DND-41 (cell line): ENCODE measurements at regions not wholly inside any gene's neighbourhood (a gene's known extent, or its start where the extent isn't known, plus 50 kb on each side); places are given as distances from the start of the nearest gene placed in this dataset.

Source experiments
- ATAC-seq: fragments of 200-7000 bp; cut with Tn5 transposase; 3 replicates; pipeline ENCODE4 v1.9.1; 2021; ENCODE audit warnings: low read depth; ENCODE audit not compliant: insufficient read depth
- DNase-seq: peaks from one replicate; pipeline ENCODE4 v3.0.0-alpha.2; 2020
- H2AFZ ChIP-seq: 2 replicates; pipeline ENCODE4 v1.6.0; 2012; ENCODE audit warnings: low read depth, low read length
- H3K27ac ChIP-seq: 2 replicates; pipeline ENCODE4 v1.5.1; 2012; ENCODE audit warnings: low read length, inconsistent platforms
- H3K27me3 ChIP-seq: fragments of 200-600 bp; sonication (generic); 2 replicates; pipeline ENCODE4 v1.6.0; 2012; ENCODE audit warnings: low read length, mild to moderate bottlenecking, inconsistent platforms; ENCODE audit not compliant: insufficient read depth, poor library complexity
- H3K36me3 ChIP-seq: 2 replicates; pipeline ENCODE4 v1.5.1; 2012; ENCODE audit warnings: low read length, inconsistent platforms; ENCODE audit not compliant: insufficient read depth
- H3K4me1 ChIP-seq: 2 replicates; pipeline ENCODE4 v1.5.1; 2012; ENCODE audit warnings: mild to moderate bottlenecking, low read length; ENCODE audit not compliant: insufficient read depth
- H3K4me2 ChIP-seq: 2 replicates; pipeline ENCODE4 v1.6.0; 2012; ENCODE audit warnings: mild to moderate bottlenecking, moderate library complexity, low read length, inconsistent platforms; ENCODE audit not compliant: insufficient read depth
- H3K4me3 ChIP-seq, 2 experiments: fragments of 200-600 bp in 1 of 2; shearing (Covaris generic) in 1 of 2; 2 replicates each; pipeline ENCODE4 v1.5.1; 2012 to 2016; ENCODE audit warnings: inconsistent platforms in 2 of 2, low read length in 2 of 2, mild to moderate bottlenecking in 2 of 2, low read depth in 1 of 2, moderate library complexity in 1 of 2
- H3K79me2 ChIP-seq: 2 replicates; pipeline ENCODE4 v1.6.0; 2012; ENCODE audit warnings: low read length, inconsistent platforms; ENCODE audit not compliant: insufficient read depth
- H3K9ac ChIP-seq: 2 replicates; pipeline ENCODE4 v1.6.0; 2012; ENCODE audit warnings: low read depth, mild to moderate bottlenecking, inconsistent platforms, low read length, moderate library complexity
- H3K9me3 ChIP-seq: 2 replicates; pipeline ENCODE4 v1.5.1; 2012; ENCODE audit warnings: low read length, moderate library complexity, mild to moderate bottlenecking, inconsistent platforms; ENCODE audit not compliant: insufficient read depth, severe bottlenecking
- H4K20me1 ChIP-seq: 2 replicates; pipeline ENCODE4 v1.6.0; 2012; ENCODE audit warnings: low read length; ENCODE audit not compliant: insufficient read depth
- CTCF ChIP-seq: IDR thresholded peaks from 2 replicates; pipeline ENCODE4 v1.5.1; 2012; ENCODE audit warnings: borderline replicate concordance, low read length, moderate library complexity, mild to moderate bottlenecking; ENCODE audit not compliant: poor library complexity, severe bottlenecking; ENCODE audit errors: extremely low read depth
- EZH2 ChIP-seq: IDR thresholded peaks from 3 replicates; pipeline ENCODE4 v1.6.1; 2012; ENCODE audit warnings: borderline replicate concordance, low read depth, mild to moderate bottlenecking, moderate library complexity, low read length, inconsistent platforms; ENCODE audit not compliant: severe bottlenecking

DNA sequence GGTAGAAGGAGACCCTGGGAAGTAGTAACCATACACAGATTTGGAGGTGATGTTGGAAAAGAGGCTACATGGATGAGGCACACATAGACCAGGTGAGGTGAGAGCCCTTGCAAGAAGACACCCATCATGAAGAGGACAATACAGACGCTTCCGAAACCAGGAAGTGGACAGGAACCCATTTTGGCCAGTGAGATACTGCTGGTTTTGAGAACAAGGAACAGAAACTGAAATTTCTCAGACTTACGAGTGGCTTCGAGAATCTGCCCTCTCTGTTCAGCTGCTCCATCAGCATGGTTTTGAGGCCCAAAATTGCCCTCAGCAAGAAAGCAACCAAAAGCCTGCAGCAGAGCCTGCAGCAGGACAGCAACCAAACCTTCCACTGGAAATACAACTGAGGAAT is 479.1 kb upstream of the NRXN1 start:
- no peak overlapping the region for H3K27ac ChIP-seq
- H2AFZ ChIP-seq, result no peak overlapping the region
- H3K4me3 ChIP-seq, result no peak overlapping the region
- H3K36me3 ChIP-seq, result no peaks in the 10 kb centered on the region
- no peak for TF ChIP-seq CTCF
- no peak for TF ChIP-seq EZH2
- no peaks in the 10 kb centered on the region for H3K27me3 ChIP-seq
- H3K4me2 ChIP-seq, result no peak overlapping the region
- ATAC-seq (no peak), DNase-seq (no peak)
- no peaks in the 10 kb centered on the region for H3K9me3 ChIP-seq
- H4K20me1 ChIP-seq, result no peaks in the 10 kb centered on the region
- no peaks in the 10 kb centered on the region for H3K4me1 ChIP-seq
- no peaks in the 10 kb centered on the region for H3K79me2 ChIP-seq
- no peak overlapping the region for H3K9ac ChIP-seq

DNA sequence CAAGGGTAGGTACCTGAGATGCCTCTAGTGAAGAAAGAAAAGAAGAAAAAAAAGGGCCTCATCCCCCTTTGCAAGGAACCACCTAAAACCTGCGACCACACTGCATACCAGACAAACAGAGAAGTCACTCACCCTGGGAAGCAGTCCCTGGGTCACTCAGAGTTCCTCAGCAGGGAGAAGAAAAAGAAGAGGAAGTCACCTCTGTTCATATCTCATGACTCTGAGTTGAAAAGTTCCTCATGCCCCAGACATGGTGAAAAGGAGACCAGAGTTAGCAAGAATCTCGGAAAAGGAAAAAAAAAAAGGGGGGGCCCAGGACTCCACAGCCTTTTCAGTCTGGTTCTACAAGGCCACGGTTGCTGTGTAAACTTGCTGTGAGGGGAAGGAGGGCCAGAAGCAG is 478.4 kb upstream of the NRXN1 start:
- Histone ChIP-seq H3K4me2 (no peak overlapping the region), H3K9me3 (no peaks in the 10 kb centered on the region), H3K4me1 (no peaks in the 10 kb centered on the region), H3K9ac (no peak overlapping the region), H3K36me3 (no peaks in the 10 kb centered on the region), H4K20me1 (no peaks in the 10 kb centered on the region), H3K79me2 (no peaks in the 10 kb centered on the region), H2AFZ (no peak overlapping the region), H3K4me3 (no peak overlapping the region), H3K27ac (no peak overlapping the region), H3K27me3 (no peaks in the 10 kb centered on the region)
- TF ChIP-seq EZH2 (no peak), CTCF (no peak)
- no peak for ATAC-seq
- DNase-seq, result no peak

- Histone ChIP-seq H4K20me1 (no peaks in the 10 kb centered on the region), H3K4me1 (no peaks in the 10 kb centered on the region), H3K9me3 (no peaks in the 10 kb centered on the region), H3K36me3 (no peaks in the 10 kb centered on the region), H3K27ac (no peak overlapping the region), H3K27me3 (no peaks in the 10 kb centered on the region), H3K79me2 (no peaks in the 10 kb centered on the region), H3K4me3 (no peak overlapping the region), H3K9ac (no peak overlapping the region), H3K4me2 (no peak overlapping the region), H2AFZ (no peak overlapping the region)
- peak; percentile 13 for TF ChIP-seq CTCF
- no peak for TF ChIP-seq EZH2
- ATAC-seq (no peak), DNase-seq (no peak)
These were observed 473.6 kb upstream of the NRXN1 start for GRCh38 chr2:51505533-51505932.

GRCh38 chr2:51490576-51491234 is 458.8 kb upstream of the NRXN1 start:
- Histone ChIP-seq H4K20me1 (no peaks in the 10 kb centered on the region), H3K4me2 (no peak overlapping the region)
- no peak for ATAC-seq

More at GRCh38 chr2:51490576-51491234, 458.8 kb upstream of the NRXN1 start:
- H2AFZ ChIP-seq, result no peak overlapping the region
- H3K36me3 ChIP-seq, result no peaks in the 10 kb centered on the region
- H3K9me3 ChIP-seq, result no peaks in the 10 kb centered on the region
- no peaks in the 10 kb centered on the region for H3K79me2 ChIP-seq
- H3K4me1 ChIP-seq, result no peaks in the 10 kb centered on the region
- H3K9ac ChIP-seq, result no peak overlapping the region
- no peak for DNase-seq
- H3K27ac ChIP-seq, result no peak overlapping the region
- no peak for TF ChIP-seq CTCF
- TF ChIP-seq EZH2, result no peak
- no peaks in the 10 kb centered on the region for H3K27me3 ChIP-seq
- H3K4me3 ChIP-seq, result no peak overlapping the region
